Osteocyte (in vitro differentiated cells): ENCODE measurements at regions not wholly inside any gene's neighbourhood (a gene's known extent, or its start where the extent isn't known, plus 50 kb on each side); places are given as distances from the start of the nearest gene placed in this dataset.

Source experiments
- DNase-seq: peaks from one replicate; pipeline ENCODE4 v3.0.0; 2021; ENCODE audit warnings: mixed read lengths; ENCODE audit not compliant: unreplicated experiment; ENCODE audit errors: extremely low spot score
- H3K27ac Mint-ChIP-seq: one replicate; pipeline ENCODE4 v1.8.0; 2021; ENCODE audit warnings: mild to moderate bottlenecking, mixed read lengths; ENCODE audit not compliant: unreplicated experiment
- H3K27me3 Mint-ChIP-seq: one replicate; pipeline ENCODE4 v1.8.0; 2021; ENCODE audit warnings: mixed read lengths; ENCODE audit not compliant: unreplicated experiment
- H3K36me3 Mint-ChIP-seq: one replicate; pipeline ENCODE4 v1.8.0; 2021; ENCODE audit warnings: mixed read lengths; ENCODE audit not compliant: unreplicated experiment
- H3K4me1 Mint-ChIP-seq: one replicate; pipeline ENCODE4 v1.8.0; 2021; ENCODE audit warnings: mixed read lengths; ENCODE audit not compliant: unreplicated experiment
- H3K4me3 Mint-ChIP-seq: one replicate; pipeline ENCODE4 v1.8.0; 2021; ENCODE audit warnings: mild to moderate bottlenecking, moderate library complexity, mixed read lengths; ENCODE audit not compliant: unreplicated experiment
- H3K9me3 Mint-ChIP-seq: one replicate; pipeline ENCODE4 v1.8.0; 2021; ENCODE audit warnings: mixed read lengths; ENCODE audit not compliant: unreplicated experiment
- TF ChIP-seq, protein P1 (sequence below): fragments of 200-600 bp; sonication (generic); IDR thresholded peaks from 2 replicates; pipeline ENCODE4 v1.5.0; 2021; ENCODE audit warnings: antibody characterized with exemption, mild to moderate bottlenecking, moderate library complexity

DNA sequence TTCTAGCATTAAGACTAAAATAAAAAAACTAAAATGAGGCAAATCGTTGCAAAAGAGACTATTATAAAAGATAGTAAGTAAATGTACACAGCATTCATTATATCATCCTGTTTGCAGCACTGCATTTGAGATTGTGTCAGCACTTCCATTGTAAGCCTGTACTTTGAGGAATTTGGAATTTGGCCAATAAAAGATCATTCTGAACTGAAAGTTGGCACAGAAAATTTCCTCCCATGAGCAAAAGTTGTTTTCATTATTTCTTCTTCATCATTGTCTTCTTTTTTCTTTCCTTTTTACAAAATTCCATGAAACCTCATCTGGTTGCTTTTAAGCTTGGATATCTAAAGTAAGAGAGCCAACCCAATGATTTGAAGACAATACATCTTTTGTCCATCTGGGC, 199.3 kb upstream of the ADAMTSL1 start:
- TF ChIP-seq, protein P1, sequence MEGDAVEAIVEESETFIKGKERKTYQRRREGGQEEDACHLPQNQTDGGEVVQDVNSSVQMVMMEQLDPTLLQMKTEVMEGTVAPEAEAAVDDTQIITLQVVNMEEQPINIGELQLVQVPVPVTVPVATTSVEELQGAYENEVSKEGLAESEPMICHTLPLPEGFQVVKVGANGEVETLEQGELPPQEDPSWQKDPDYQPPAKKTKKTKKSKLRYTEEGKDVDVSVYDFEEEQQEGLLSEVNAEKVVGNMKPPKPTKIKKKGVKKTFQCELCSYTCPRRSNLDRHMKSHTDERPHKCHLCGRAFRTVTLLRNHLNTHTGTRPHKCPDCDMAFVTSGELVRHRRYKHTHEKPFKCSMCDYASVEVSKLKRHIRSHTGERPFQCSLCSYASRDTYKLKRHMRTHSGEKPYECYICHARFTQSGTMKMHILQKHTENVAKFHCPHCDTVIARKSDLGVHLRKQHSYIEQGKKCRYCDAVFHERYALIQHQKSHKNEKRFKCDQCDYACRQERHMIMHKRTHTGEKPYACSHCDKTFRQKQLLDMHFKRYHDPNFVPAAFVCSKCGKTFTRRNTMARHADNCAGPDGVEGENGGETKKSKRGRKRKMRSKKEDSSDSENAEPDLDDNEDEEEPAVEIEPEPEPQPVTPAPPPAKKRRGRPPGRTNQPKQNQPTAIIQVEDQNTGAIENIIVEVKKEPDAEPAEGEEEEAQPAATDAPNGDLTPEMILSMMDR, result no peak
- peaks cover 21% of the 10 kb centered on the region for H3K9me3 Mint-ChIP-seq
- H3K27ac Mint-ChIP-seq, result no peak overlapping the region
- H3K36me3 Mint-ChIP-seq, result no peaks in the 10 kb centered on the region
- no peak for DNase-seq
- no peak overlapping the region for H3K4me3 Mint-ChIP-seq
- H3K4me1 Mint-ChIP-seq, result peaks cover 8% of the 10 kb centered on the region
- H3K27me3 Mint-ChIP-seq, result no peaks in the 10 kb centered on the region

DNA sequence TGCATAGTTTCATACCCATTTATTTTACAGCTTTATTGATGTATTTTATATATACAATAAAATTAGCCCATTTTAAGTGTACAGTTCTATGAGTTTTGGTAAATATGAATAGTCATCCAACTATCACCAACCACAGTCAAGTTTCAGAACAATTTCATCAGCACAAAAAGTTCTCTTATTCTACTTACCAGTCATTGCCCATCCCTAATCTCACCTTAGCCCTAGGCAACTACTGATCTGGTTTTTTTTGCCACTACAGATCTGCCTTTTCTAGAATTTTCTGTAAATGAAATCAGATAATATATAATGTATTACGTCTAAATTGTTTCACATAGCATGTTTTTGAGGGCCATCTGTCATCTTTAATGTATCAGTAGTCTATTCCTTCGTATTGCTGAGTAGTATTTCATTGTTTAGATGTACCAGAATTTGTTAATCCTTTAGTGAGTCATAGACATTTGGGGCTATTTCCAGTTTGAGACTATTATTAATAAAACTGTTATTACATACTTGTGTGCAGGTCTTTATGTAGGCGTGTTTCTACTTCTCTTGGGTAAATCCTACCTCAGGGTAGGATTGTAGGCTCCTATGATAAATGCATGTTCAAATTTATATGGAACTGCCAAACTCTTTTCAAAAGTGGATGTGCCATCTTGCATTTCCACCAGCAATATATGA, 198.5 kb upstream of the ADAMTSL1 start:
- Mint-ChIP-seq H3K27me3 (no peaks in the 10 kb centered on the region), H3K27ac (no peak overlapping the region), H3K4me1 (peaks cover 8% of the 10 kb centered on the region), H3K9me3 (peaks cover 21% of the 10 kb centered on the region), H3K36me3 (no peaks in the 10 kb centered on the region), H3K4me3 (no peak overlapping the region)
- TF ChIP-seq, protein P1, result no peak
- no peak for DNase-seq

DNA sequence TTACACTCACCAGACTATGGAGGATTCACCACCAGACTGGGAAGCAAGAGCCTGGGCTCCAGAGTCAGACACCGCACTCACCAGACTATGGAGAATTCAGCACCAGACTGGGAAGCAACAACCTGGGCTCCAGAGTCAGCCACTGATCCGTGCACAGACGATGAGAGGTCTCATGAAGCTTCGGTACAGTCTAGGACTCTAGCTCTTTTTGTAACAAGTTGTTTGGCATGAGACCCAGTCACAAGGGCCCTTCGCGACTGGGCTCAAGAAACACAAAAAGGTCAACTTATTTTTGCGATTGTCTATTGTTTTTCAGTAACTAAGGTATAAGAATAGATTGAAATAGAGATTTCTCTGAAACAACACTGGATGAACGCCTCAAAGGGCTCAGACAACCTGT, 192.7 kb upstream of the ADAMTSL1 start:
- H3K27me3 Mint-ChIP-seq, result no peaks in the 10 kb centered on the region
- no peak for DNase-seq
- no peak overlapping the region for H3K27ac Mint-ChIP-seq
- TF ChIP-seq, protein P1, result no peak
- H3K36me3 Mint-ChIP-seq, result no peaks in the 10 kb centered on the region
- no peak overlapping the region for H3K4me3 Mint-ChIP-seq
- H3K9me3 Mint-ChIP-seq, result peaks cover 18% of the 10 kb centered on the region
- H3K4me1 Mint-ChIP-seq, result no peaks in the 10 kb centered on the region

DNA sequence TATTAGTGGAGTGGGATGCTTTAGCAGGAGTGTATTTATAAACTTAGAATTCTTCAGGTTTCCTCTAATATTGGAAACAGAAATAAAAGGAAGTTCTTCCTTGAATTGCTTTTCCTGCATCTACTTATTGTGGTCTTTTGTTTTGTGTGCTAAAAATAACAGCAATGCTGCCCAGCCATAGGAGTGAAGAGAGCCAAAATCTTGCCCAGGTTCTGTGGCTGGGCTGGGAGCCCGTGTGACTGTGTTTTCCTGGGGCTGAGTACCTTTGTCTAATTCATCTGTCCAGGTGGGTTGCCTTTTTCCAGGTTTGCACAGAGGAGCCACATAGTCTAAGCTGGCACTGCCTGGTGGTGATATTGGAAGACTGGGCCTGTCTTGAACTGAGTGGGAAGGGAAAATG, 179.7 kb upstream of the ADAMTSL1 start:
- Mint-ChIP-seq H3K27ac (no peak overlapping the region), H3K4me3 (no peak overlapping the region), H3K4me1 (peaks cover 16% of the 10 kb centered on the region), H3K36me3 (no peaks in the 10 kb centered on the region), H3K27me3 (no peaks in the 10 kb centered on the region), H3K9me3 (peaks cover 6% of the 10 kb centered on the region)
- DNase-seq, result no peak
- TF ChIP-seq, protein P1, result no peak

DNA sequence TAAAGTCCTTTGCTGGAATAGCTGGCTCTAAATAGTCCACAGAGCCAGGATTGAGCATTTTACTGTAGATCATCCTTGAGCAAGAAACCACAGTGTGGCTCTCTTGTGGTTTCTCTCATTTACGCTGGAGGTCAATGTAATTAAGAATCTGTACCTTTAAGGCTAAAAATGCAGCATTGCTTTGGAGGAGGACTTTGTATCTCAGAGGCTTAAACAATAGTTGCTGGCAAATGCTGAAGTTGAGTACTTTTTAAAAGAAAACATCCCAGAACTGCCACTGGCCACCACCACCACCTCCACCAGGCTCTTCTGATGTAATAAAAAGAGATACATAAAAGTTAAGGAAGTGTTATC, 177.3 kb upstream of the ADAMTSL1 start:
- no peak overlapping the region for H3K27ac Mint-ChIP-seq
- H3K4me3 Mint-ChIP-seq, result peak overlapping the region; percentile 18
- no peak for DNase-seq
- H3K27me3 Mint-ChIP-seq, result no peaks in the 10 kb centered on the region
- TF ChIP-seq, protein P1, result no peak
- H3K9me3 Mint-ChIP-seq, result peaks cover 6% of the 10 kb centered on the region
- H3K36me3 Mint-ChIP-seq, result no peaks in the 10 kb centered on the region
- peaks cover 16% of the 10 kb centered on the region for H3K4me1 Mint-ChIP-seq
